Liver (tissue), 8 donors: ENCODE measurements at regions not wholly inside any gene's neighbourhood (a gene's known extent, or its start where the extent isn't known, plus 50 kb on each side); places are given as distances from the start of the nearest gene placed in this dataset.

Source experiments
- DNase-seq: peaks from one replicate; pipeline ENCODE4 v3.0.0-alpha.2; 2017; ENCODE audit warnings: low spot score
- H3K27ac ChIP-seq, 2 donors: one replicate each; pipeline ENCODE4 v1.7.0; 2013; ENCODE audit warnings: inconsistent platforms in 2 of 2, low read length in 2 of 2, control low read depth in 1 of 2, low read depth in 1 of 2, mild to moderate bottlenecking in 1 of 2
- H3K27me3 ChIP-seq, 4 donors: one replicate each; pipeline versions ENCODE4 v1.6.1 to v1.7.0; 2013; ENCODE audit warnings: low read length in 3 of 4, inconsistent platforms in 1 of 4, mild to moderate bottlenecking in 1 of 4, moderate library complexity in 1 of 4; ENCODE audit not compliant: control insufficient read depth in 4 of 4, insufficient read depth in 4 of 4
- H3K36me3 ChIP-seq, 4 donors: one replicate each; pipeline versions ENCODE4 v1.6.1 to v1.7.0; 2013; ENCODE audit warnings: low read length in 3 of 4, mild to moderate bottlenecking in 3 of 4, low read depth in 1 of 4, moderate library complexity in 1 of 4; ENCODE audit not compliant: control insufficient read depth in 4 of 4, insufficient read depth in 3 of 4
- H3K4me1 ChIP-seq, 4 donors: one replicate each; pipeline versions ENCODE4 v1.6.1 to v1.7.0; 2013; ENCODE audit warnings: low read length in 3 of 4, mild to moderate bottlenecking in 3 of 4, moderate library complexity in 1 of 4; ENCODE audit not compliant: control insufficient read depth in 4 of 4, insufficient read depth in 4 of 4
- H3K4me3 ChIP-seq, 3 donors: one replicate each; pipeline versions ENCODE4 v1.6.1 to v1.7.0; 2013; ENCODE audit warnings: low read length in 3 of 3, control low read depth in 1 of 3, low read depth in 1 of 3, mild to moderate bottlenecking in 1 of 3
- H3K9ac ChIP-seq, 2 donors: one replicate each; pipeline ENCODE4 v1.7.0; 2013; ENCODE audit warnings: low read length in 2 of 2, mild to moderate bottlenecking in 2 of 2, moderate library complexity in 2 of 2, control low read depth in 1 of 2, low read depth in 1 of 2
- H3K9me3 ChIP-seq, 4 donors: one replicate each; pipeline versions ENCODE4 v1.6.1 to v1.7.0; 2013; ENCODE audit warnings: low read length in 3 of 4; ENCODE audit not compliant: control insufficient read depth in 4 of 4
- ATF3 ChIP-seq: IDR thresholded peaks from 2 replicates; pipeline ENCODE4 v1.6.1; 2016; ENCODE audit warnings: antibody characterized with exemption
- EGR1 ChIP-seq, 2 donors: IDR thresholded peaks; 2 replicates each; pipeline ENCODE4 v1.6.1; 2016 to 2018; ENCODE audit warnings: antibody characterized with exemption in 2 of 2, low read depth in 2 of 2
- FOXA1 ChIP-seq: IDR thresholded peaks from 2 replicates; pipeline ENCODE4 v1.6.1; 2016; ENCODE audit warnings: antibody characterized with exemption
- FOXA2 ChIP-seq: IDR thresholded peaks from 2 replicates; pipeline ENCODE4 v1.6.1; 2016; ENCODE audit warnings: antibody characterized with exemption
- GABPA ChIP-seq, 2 donors: IDR thresholded peaks in 1 of 2; conservative IDR thresholded peaks in 1 of 2; 2 replicates each; pipeline ENCODE4 v1.6.1; 2016; ENCODE audit warnings: antibody characterized with exemption in 2 of 2, mild to moderate bottlenecking in 1 of 2, moderate library complexity in 1 of 2
- HNF4A ChIP-seq, 2 donors: conservative IDR thresholded peaks; 2 replicates each; pipeline ENCODE4 v1.6.1; 2016; ENCODE audit warnings: antibody characterized with exemption in 2 of 2, mild to moderate bottlenecking in 2 of 2
- HNF4G ChIP-seq: IDR thresholded peaks from 2 replicates; pipeline ENCODE4 v1.6.1; 2016; ENCODE audit warnings: antibody characterized with exemption
- JUND ChIP-seq, 2 donors: IDR thresholded peaks; 2 replicates each; pipeline ENCODE4 v1.6.1; 2016; ENCODE audit warnings: antibody characterized with exemption in 2 of 2
- MAX ChIP-seq: IDR thresholded peaks from 2 replicates; pipeline ENCODE4 v1.6.1; 2016; ENCODE audit warnings: antibody characterized with exemption
- NR2F2 ChIP-seq: IDR thresholded peaks from 2 replicates; pipeline ENCODE4 v1.6.1; 2016; ENCODE audit warnings: antibody characterized with exemption
- RAD21 ChIP-seq, 2 donors: IDR thresholded peaks; 2 replicates each; pipeline ENCODE4 v1.6.1; 2016; ENCODE audit warnings: antibody characterized with exemption in 2 of 2, mild to moderate bottlenecking in 2 of 2
- REST ChIP-seq: IDR thresholded peaks from 2 replicates; pipeline ENCODE4 v1.6.1; 2016; ENCODE audit warnings: antibody characterized with exemption, mild to moderate bottlenecking
- RXRA ChIP-seq, 2 donors: IDR thresholded peaks; 2 replicates each; pipeline ENCODE4 v1.6.1; 2017 to 2018; ENCODE audit warnings: antibody characterized with exemption in 2 of 2, mild to moderate bottlenecking in 1 of 2
- SP1 ChIP-seq: IDR thresholded peaks from 2 replicates; pipeline ENCODE4 v1.6.1; 2018; ENCODE audit warnings: antibody characterized with exemption, mild to moderate bottlenecking
- TAF1 ChIP-seq: conservative IDR thresholded peaks from 2 replicates; pipeline ENCODE4 v1.6.1; 2016; ENCODE audit warnings: antibody characterized with exemption, mild to moderate bottlenecking
- YY1 ChIP-seq: IDR thresholded peaks from 2 replicates; pipeline ENCODE4 v1.6.1; 2016; ENCODE audit warnings: antibody characterized with exemption, mild to moderate bottlenecking
- ZBTB33 ChIP-seq: IDR thresholded peaks from 2 replicates; pipeline ENCODE4 v1.6.1; 2016; ENCODE audit warnings: antibody characterized with exemption
- WGBS: extraction: QIAGEN DNeasy Blood & Tissue Kit; methylation state at CpG from one replicate; pipeline ENCODE4 v1.1.7; 2013; 5-methylcytosine and 5-hydroxymethylcytosine counted together
- TF ChIP-seq, protein P1 (sequence below): fragments of 150-350 bp; IDR thresholded peaks from 2 replicates; pipeline ENCODE4 v1.5.1; 2017; ENCODE audit warnings: improper control_type of control experiment, low read depth, low read length; ENCODE audit not compliant: missing input control
- donor health status: healthy.
- donor health status: healthy.
- donor health status: healthy.
- donor health status: healthy.
- donor health status: healthy.

DNA sequence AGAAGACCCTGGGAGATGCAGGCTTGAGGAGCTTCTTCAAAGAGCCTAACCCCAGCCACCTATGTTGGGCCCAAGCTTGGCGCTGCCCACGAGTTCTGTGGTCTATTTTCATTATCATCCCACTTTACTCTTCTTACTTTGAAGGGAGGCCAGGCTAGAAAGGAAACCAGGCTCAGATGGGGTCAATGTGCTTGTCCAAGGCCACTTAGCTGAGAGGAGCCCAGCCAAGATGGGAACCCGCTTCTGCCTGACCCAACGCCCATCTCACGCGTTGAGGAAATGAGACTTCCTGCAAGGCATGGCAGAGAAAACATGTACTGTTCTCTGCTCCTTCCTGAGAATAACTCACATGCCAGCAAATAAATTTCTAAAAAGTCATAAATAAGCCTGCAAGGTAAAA lies 486.3 kb upstream of the PROK2 start:
- H3K4me3 ChIP-seq: no peak overlapping the region
- H3K27me3 ChIP-seq: no peaks in the 10 kb centered on the region
- H3K9me3 ChIP-seq: no peaks in the 10 kb centered on the region
- DNase-seq: no peak
- H3K9ac ChIP-seq: no peak overlapping the region
- TF ChIP-seq NR2F2: peak; percentile 89
- no peak for TF ChIP-seq HNF4A (conservative IDR thresholded peaks at IDR 0.05)
- H3K36me3 ChIP-seq: no peaks in the 10 kb centered on the region
- peaks cover 6 to 42% (median 27%) of the 10 kb centered on the region in 4 donors for H3K4me1 ChIP-seq
- peak overlapping the region; percentile 49 to 95 for H3K27ac ChIP-seq
- WGBS: 65% methylated on average over 6 of the region's 6 CpGs

DNA sequence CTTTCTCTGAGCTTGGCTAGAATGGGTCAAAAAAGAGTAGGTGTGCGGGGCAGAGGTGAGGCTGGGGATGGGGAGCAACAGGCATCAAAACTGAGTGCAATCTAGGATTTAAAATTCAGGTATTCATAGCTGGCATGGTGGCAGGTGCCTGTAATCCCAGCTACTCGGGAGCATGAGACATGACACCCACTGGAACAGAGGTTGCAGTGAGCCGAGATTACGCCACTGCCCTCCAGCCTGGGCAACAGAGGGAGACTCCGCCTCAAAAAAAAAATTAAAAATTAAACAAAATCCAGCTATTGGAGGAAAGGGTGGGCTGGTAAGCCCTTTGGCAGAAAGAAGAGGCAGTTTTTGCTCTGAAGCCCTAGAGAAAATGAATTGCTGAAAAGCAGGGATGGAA lies 485.8 kb upstream of the PROK2 start:
- WGBS: 49% methylated on average over 5 of the region's 5 CpGs
- Histone ChIP-seq H3K36me3 (no peaks in the 10 kb centered on the region), H3K27ac (peak overlapping the region; percentile 49 to 95), H3K4me1 (peaks cover 6 to 42% (median 27%) of the 10 kb centered on the region in 4 donors), H3K9ac (peak overlapping the region in 1 of 2 donors; percentile 60), H3K9me3 (no peaks in the 10 kb centered on the region), H3K4me3 (no peak overlapping the region), H3K27me3 (no peaks in the 10 kb centered on the region)
- peak in 1 of 2 donors; percentile 21 for TF ChIP-seq RXRA (IDR thresholded peaks at IDR 0.05)
- TF ChIP-seq HNF4A (conservative IDR thresholded peaks at IDR 0.05): peak in 1 of 2 donors; percentile 29
- TF ChIP-seq SP1: peak; percentile 40
- TF ChIP-seq, protein P1, sequence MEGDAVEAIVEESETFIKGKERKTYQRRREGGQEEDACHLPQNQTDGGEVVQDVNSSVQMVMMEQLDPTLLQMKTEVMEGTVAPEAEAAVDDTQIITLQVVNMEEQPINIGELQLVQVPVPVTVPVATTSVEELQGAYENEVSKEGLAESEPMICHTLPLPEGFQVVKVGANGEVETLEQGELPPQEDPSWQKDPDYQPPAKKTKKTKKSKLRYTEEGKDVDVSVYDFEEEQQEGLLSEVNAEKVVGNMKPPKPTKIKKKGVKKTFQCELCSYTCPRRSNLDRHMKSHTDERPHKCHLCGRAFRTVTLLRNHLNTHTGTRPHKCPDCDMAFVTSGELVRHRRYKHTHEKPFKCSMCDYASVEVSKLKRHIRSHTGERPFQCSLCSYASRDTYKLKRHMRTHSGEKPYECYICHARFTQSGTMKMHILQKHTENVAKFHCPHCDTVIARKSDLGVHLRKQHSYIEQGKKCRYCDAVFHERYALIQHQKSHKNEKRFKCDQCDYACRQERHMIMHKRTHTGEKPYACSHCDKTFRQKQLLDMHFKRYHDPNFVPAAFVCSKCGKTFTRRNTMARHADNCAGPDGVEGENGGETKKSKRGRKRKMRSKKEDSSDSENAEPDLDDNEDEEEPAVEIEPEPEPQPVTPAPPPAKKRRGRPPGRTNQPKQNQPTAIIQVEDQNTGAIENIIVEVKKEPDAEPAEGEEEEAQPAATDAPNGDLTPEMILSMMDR: no peak
- peak; percentile 2 for TF ChIP-seq MAX
- peak; percentile 27 for TF ChIP-seq YY1
- DNase-seq: no peak

DNA sequence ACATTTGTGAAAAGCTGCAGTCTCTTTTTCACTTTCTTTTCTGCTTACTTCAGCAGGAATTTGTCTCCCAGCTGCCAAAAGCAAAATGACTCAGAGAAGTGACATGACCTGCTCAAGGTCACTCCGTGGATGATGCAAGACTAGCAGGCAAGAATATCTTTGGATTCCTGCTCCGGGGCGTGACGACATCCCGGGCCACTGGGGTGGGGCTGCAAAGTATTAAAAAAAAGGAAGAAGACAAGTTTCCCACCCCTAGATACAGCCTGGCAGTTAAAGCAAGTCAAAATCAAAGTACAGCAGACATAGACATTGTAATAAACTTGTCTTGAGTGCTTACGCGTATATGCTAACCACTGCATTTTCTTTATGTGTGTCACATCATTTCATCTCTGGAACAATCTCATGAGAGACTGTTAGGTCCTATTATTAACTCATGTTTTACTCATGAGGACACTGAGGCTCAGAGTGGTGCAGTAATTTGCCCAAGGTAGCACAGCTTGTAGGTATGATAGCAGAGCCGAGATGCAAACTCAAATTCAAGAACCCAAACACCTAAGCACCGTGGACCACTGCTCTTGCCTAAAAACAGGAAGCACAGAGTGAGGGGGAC lies 485.2 kb upstream of the PROK2 start:
- H3K4me1 ChIP-seq: peaks cover 6 to 42% (median 27%) of the 10 kb centered on the region in 4 donors
- H3K4me3 ChIP-seq: no peak overlapping the region
- H3K36me3 ChIP-seq: no peaks in the 10 kb centered on the region
- no peaks in the 10 kb centered on the region for H3K27me3 ChIP-seq
- WGBS: 26% methylated on average over 9 of the region's 9 CpGs
- H3K9ac ChIP-seq: peak overlapping the region in 1 of 2 donors; percentile 60
- peak overlapping the region; percentile 77 to 95 for H3K27ac ChIP-seq
- no peaks in the 10 kb centered on the region for H3K9me3 ChIP-seq
- peak; percentile 62 for DNase-seq
- TF ChIP-seq HNF4G (no peak), TAF1 (no peak), NR2F2 (peak; percentile 93), FOXA1 (peak; percentile 21), ATF3 (peak; percentile 99), REST (peak; percentile 43), EGR1 (IDR thresholded peaks at IDR 0.05; ENCODE audit: low read depth in 2 of 2) (no peak), FOXA2 (no peak), RAD21 (IDR thresholded peaks at IDR 0.05) (peak; percentile 68 to 74), GABPA (IDR thresholded peaks at IDR 0.05 in 1 of 2, conservative IDR thresholded peaks at IDR 0.05 in 1 of 2) (peak in 1 of 2 donors; percentile 38), ZBTB33 (peak; percentile 70), JUND (IDR thresholded peaks at IDR 0.05) (peak; percentile 99 to 100), HNF4A (conservative IDR thresholded peaks at IDR 0.05) (peak; percentile 73 to 84)
- TF ChIP-seq, protein P1: no peak
